Activated T-cell treated with anti-CD3 and anti-CD28 coated beads, Interleukin-2, amount 50 U/mL, for 72 hours (primary cell): ENCODE measurements at regions not wholly inside any gene's neighbourhood (a gene's known extent, or its start where the extent isn't known, plus 50 kb on each side); places are given as distances from the start of the nearest gene placed in this dataset.

Experiments
- ATAC-seq, 2 donors: fragments of 150-1000 bp; cut with Tn5 transposase; replicated peaks in 1 of 2; 2 replicates each; pipeline ENCODE4 v1.10.0; 2021; ENCODE audit warnings: moderate library complexity in 2 of 2, mild to moderate bottlenecking in 1 of 2
- DNase-seq, 2 donors: peaks; one replicate each; pipeline ENCODE4 v3.0.0; 2021 to 2022; ENCODE audit warnings: mixed read lengths in 1 of 2
- H3K27ac Mint-ChIP-seq: one replicate; pipeline ENCODE4 v1.8.0; 2022; ENCODE audit warnings: mild to moderate bottlenecking, moderate library complexity, mixed read lengths
- H3K27me3 Mint-ChIP-seq: one replicate; pipeline ENCODE4 v1.8.0; 2022; ENCODE audit warnings: low read depth, mixed read lengths
- H3K36me3 Mint-ChIP-seq, 2 donors: one replicate each; pipeline ENCODE4 v1.8.0; 2022; ENCODE audit warnings: mixed read lengths in 2 of 2, mild to moderate bottlenecking in 1 of 2; ENCODE audit not compliant: insufficient read depth in 2 of 2
- H3K4me1 Mint-ChIP-seq: one replicate; pipeline ENCODE4 v1.8.0; 2022; ENCODE audit warnings: low read depth, mixed read lengths
- H3K4me3 Mint-ChIP-seq, 2 donors: one replicate each; pipeline ENCODE4 v1.8.0; 2022; ENCODE audit warnings: mild to moderate bottlenecking in 2 of 2, mixed read lengths in 2 of 2, moderate library complexity in 2 of 2
- H3K9me3 Mint-ChIP-seq, 2 donors: one replicate each; pipeline ENCODE4 v1.8.0; 2022; ENCODE audit warnings: mixed read lengths in 2 of 2

GRCh38 chr2:194750926-194751325 lies 906.1 kb upstream of the SLC39A10 start:
- DNase-seq (no peak), ATAC-seq (no peak)
- Mint-ChIP-seq H3K27ac (no peak overlapping the region), H3K9me3 (no peaks in the 10 kb centered on the region), H3K27me3 (no peaks in the 10 kb centered on the region), H3K36me3 (no peaks in the 10 kb centered on the region), H3K4me1 (no peaks in the 10 kb centered on the region), H3K4me3 (no peak overlapping the region)

- no peaks in the 10 kb centered on the region for H3K36me3 Mint-ChIP-seq
- no peaks in the 10 kb centered on the region for H3K9me3 Mint-ChIP-seq
- H3K4me1 Mint-ChIP-seq, result no peaks in the 10 kb centered on the region
- H3K4me3 Mint-ChIP-seq, result no peak overlapping the region
- ATAC-seq (no peak), DNase-seq (no peak)
- H3K27ac Mint-ChIP-seq, result no peak overlapping the region
- no peaks in the 10 kb centered on the region for H3K27me3 Mint-ChIP-seq
These were observed 911.4 kb upstream of the SLC39A10 start for GRCh38 chr2:194745557-194746146.

GRCh38 chr2:194742706-194743105 lies 914.3 kb upstream of the SLC39A10 start:
- no peak overlapping the region for H3K27ac Mint-ChIP-seq
- no peaks in the 10 kb centered on the region for H3K9me3 Mint-ChIP-seq
- H3K36me3 Mint-ChIP-seq, result no peaks in the 10 kb centered on the region
- no peak for ATAC-seq
- no peaks in the 10 kb centered on the region for H3K27me3 Mint-ChIP-seq
- H3K4me3 Mint-ChIP-seq, result no peak overlapping the region
- H3K4me1 Mint-ChIP-seq, result no peaks in the 10 kb centered on the region
- no peak for DNase-seq

GRCh38 chr2:194739217-194739616 lies 917.8 kb upstream of the SLC39A10 start:
- Mint-ChIP-seq H3K36me3 (peaks cover 0 to 1% of the 10 kb centered on the region in 2 donors), H3K4me3 (no peak overlapping the region), H3K27ac (no peak overlapping the region), H3K27me3 (no peaks in the 10 kb centered on the region), H3K4me1 (no peaks in the 10 kb centered on the region), H3K9me3 (peaks cover 0 to 3% of the 10 kb centered on the region in 2 donors)
- DNase-seq (no peak), ATAC-seq (no peak)

- Mint-ChIP-seq H3K36me3 (peaks cover 0 to 1% of the 10 kb centered on the region in 2 donors), H3K4me1 (no peaks in the 10 kb centered on the region), H3K9me3 (peaks cover 0 to 3% of the 10 kb centered on the region in 2 donors), H3K27ac (no peak overlapping the region), H3K27me3 (no peaks in the 10 kb centered on the region), H3K4me3 (no peak overlapping the region)
- no peak for DNase-seq
- ATAC-seq, result peak in 1 of 2 donors; percentile 59
These were observed 921.0 kb upstream of the SLC39A10 start for GRCh38 chr2:194735837-194736542.

- no peak overlapping the region for H3K4me3 Mint-ChIP-seq
- no peaks in the 10 kb centered on the region for H3K4me1 Mint-ChIP-seq
- ATAC-seq (no peak), DNase-seq (no peak)
- no peaks in the 10 kb centered on the region for H3K27me3 Mint-ChIP-seq
- peaks cover 1 to 2% of the 10 kb centered on the region in 2 donors for H3K9me3 Mint-ChIP-seq
- H3K27ac Mint-ChIP-seq, result no peak overlapping the region
- H3K36me3 Mint-ChIP-seq, result peaks cover 0 to under 1% of the 10 kb centered on the region in 2 donors
These were observed 926.8 kb upstream of the SLC39A10 start for GRCh38 chr2:194730266-194730665.

GRCh38 chr2:194725169-194725568 lies 931.9 kb upstream of the SLC39A10 start:
- Mint-ChIP-seq H3K27ac (no peak overlapping the region), H3K4me1 (no peaks in the 10 kb centered on the region), H3K9me3 (peaks cover 0 to 1% of the 10 kb centered on the region in 2 donors), H3K4me3 (no peak overlapping the region), H3K27me3 (no peaks in the 10 kb centered on the region), H3K36me3 (no peaks in the 10 kb centered on the region)
- no peak for DNase-seq
- ATAC-seq, result no peak

GRCh38 chr2:194723446-194723845 lies 933.6 kb upstream of the SLC39A10 start:
- H3K4me1 Mint-ChIP-seq, result no peaks in the 10 kb centered on the region
- H3K27ac Mint-ChIP-seq, result no peak overlapping the region
- no peak overlapping the region for H3K4me3 Mint-ChIP-seq
- DNase-seq, result no peak
- no peaks in the 10 kb centered on the region for H3K27me3 Mint-ChIP-seq
- no peaks in the 10 kb centered on the region for H3K9me3 Mint-ChIP-seq
- H3K36me3 Mint-ChIP-seq, result no peaks in the 10 kb centered on the region
- no peak for ATAC-seq

- ATAC-seq (no peak), DNase-seq (no peak)
These were observed 935.8 kb upstream of the SLC39A10 start for GRCh38 chr2:194721227-194721626.

GRCh38 chr2:194720462-194720861 lies 936.6 kb upstream of the SLC39A10 start:
- DNase-seq (no peak), ATAC-seq (no peak)
- Mint-ChIP-seq H3K9me3 (no peaks in the 10 kb centered on the region), H3K4me1 (no peaks in the 10 kb centered on the region), H3K4me3 (no peak overlapping the region), H3K27ac (no peak overlapping the region), H3K27me3 (no peaks in the 10 kb centered on the region), H3K36me3 (no peaks in the 10 kb centered on the region)

More at GRCh38 chr2:194721227-194721626, 935.8 kb upstream of the SLC39A10 start:
- H3K36me3 Mint-ChIP-seq, result no peaks in the 10 kb centered on the region
- H3K27ac Mint-ChIP-seq, result no peak overlapping the region
- no peaks in the 10 kb centered on the region for H3K9me3 Mint-ChIP-seq
- no peaks in the 10 kb centered on the region for H3K27me3 Mint-ChIP-seq
- H3K4me3 Mint-ChIP-seq, result no peak overlapping the region
- H3K4me1 Mint-ChIP-seq, result no peaks in the 10 kb centered on the region

GRCh38 chr2:194718881-194719280 lies 938.1 kb upstream of the SLC39A10 start:
- Mint-ChIP-seq H3K9me3 (no peaks in the 10 kb centered on the region), H3K4me3 (no peak overlapping the region), H3K4me1 (no peaks in the 10 kb centered on the region), H3K27me3 (no peaks in the 10 kb centered on the region), H3K27ac (no peak overlapping the region), H3K36me3 (no peaks in the 10 kb centered on the region)
- ATAC-seq, result no peak
- no peak for DNase-seq

GRCh38 chr2:194714541-194714940 lies 942.5 kb upstream of the SLC39A10 start:
- Mint-ChIP-seq H3K36me3 (no peaks in the 10 kb centered on the region), H3K27ac (no peak overlapping the region), H3K27me3 (no peaks in the 10 kb centered on the region), H3K4me1 (no peaks in the 10 kb centered on the region), H3K9me3 (no peaks in the 10 kb centered on the region), H3K4me3 (no peak overlapping the region)
- ATAC-seq, result no peak
- DNase-seq, result no peak

- H3K9me3 Mint-ChIP-seq, result no peaks in the 10 kb centered on the region
- no peaks in the 10 kb centered on the region for H3K27me3 Mint-ChIP-seq
- no peak for DNase-seq
- H3K36me3 Mint-ChIP-seq, result no peaks in the 10 kb centered on the region
- H3K4me3 Mint-ChIP-seq, result no peak overlapping the region
- H3K27ac Mint-ChIP-seq, result no peak overlapping the region
- no peak for ATAC-seq
- no peaks in the 10 kb centered on the region for H3K4me1 Mint-ChIP-seq
These were observed 947.2 kb upstream of the SLC39A10 start for GRCh38 chr2:194709840-194710239.

- H3K4me1 Mint-ChIP-seq, result no peaks in the 10 kb centered on the region
- H3K9me3 Mint-ChIP-seq, result no peaks in the 10 kb centered on the region
- H3K4me3 Mint-ChIP-seq, result no peak overlapping the region
- H3K27ac Mint-ChIP-seq, result no peak overlapping the region
- ATAC-seq (no peak), DNase-seq (no peak)
- no peaks in the 10 kb centered on the region for H3K27me3 Mint-ChIP-seq
- no peaks in the 10 kb centered on the region for H3K36me3 Mint-ChIP-seq
These were observed 950.8 kb upstream of the SLC39A10 start for GRCh38 chr2:194706179-194706578.
